Activated T-helper 1 cell treated with Interleukin-2 at 50 U/mL for 16 hours (primary cell): ENCODE measurements at regions not wholly inside any gene's neighbourhood (a gene's known extent, or its start where the extent isn't known, plus 50 kb on each side); places are given as distances from the start of the nearest gene placed in this dataset.

Source experiments
- DNase-seq: peaks from one replicate; pipeline ENCODE4 v3.0.0-alpha.2; 2020; ENCODE audit warnings: low read depth

GRCh38 chr17:77729587-77729986, 228.9 kb upstream of the TNRC6C start:
- no peak for DNase-seq

- DNase-seq: no peak
Observed at GRCh38 chr17:77730376-77730775, 228.1 kb upstream of the TNRC6C start.

GRCh38 chr17:77733576-77734296, 224.8 kb upstream of the TNRC6C start:
- DNase-seq: no peak

- no peak for DNase-seq
Observed at GRCh38 chr17:77734371-77735080, 224.0 kb upstream of the TNRC6C start.

- no peak for DNase-seq
Observed at GRCh38 chr17:77735081-77735565, 223.4 kb upstream of the TNRC6C start.

GRCh38 chr17:77735566-77736198, 222.8 kb upstream of the TNRC6C start:
- DNase-seq: no peak

- DNase-seq: no peak
Observed at GRCh38 chr17:77736199-77736585, 222.3 kb upstream of the TNRC6C start.

- no peak for DNase-seq
Observed at GRCh38 chr17:77736721-77737120, 221.8 kb upstream of the TNRC6C start.

- DNase-seq: no peak
Observed at GRCh38 chr17:77737442-77738265, 220.8 kb upstream of the TNRC6C start.

GRCh38 chr17:77738751-77739531, 219.6 kb upstream of the TNRC6C start:
- no peak for DNase-seq

- DNase-seq: no peak
Observed at GRCh38 chr17:77740481-77740880, 218.0 kb upstream of the TNRC6C start.

- DNase-seq: no peak
Observed at GRCh38 chr17:77741109-77741508, 217.4 kb upstream of the TNRC6C start.

- DNase-seq: no peak
Observed at GRCh38 chr17:77742579-77742978, 215.9 kb upstream of the TNRC6C start.

- no peak for DNase-seq
Observed at GRCh38 chr17:77744066-77744988, 214.2 kb upstream of the TNRC6C start.

GRCh38 chr17:77745702-77746101, 212.8 kb upstream of the TNRC6C start:
- no peak for DNase-seq

- DNase-seq: no peak
Observed at GRCh38 chr17:77746393-77746792, 212.1 kb upstream of the TNRC6C start.

- DNase-seq: no peak
Observed at GRCh38 chr17:77746896-77747554, 211.5 kb upstream of the TNRC6C start.

- no peak for DNase-seq
Observed at GRCh38 chr17:77748436-77748835, 210.1 kb upstream of the TNRC6C start.

- no peak for DNase-seq
Observed at GRCh38 chr17:77749321-77749751, 209.2 kb upstream of the TNRC6C start.

GRCh38 chr17:77749989-77750388, 208.5 kb upstream of the TNRC6C start:
- DNase-seq: no peak
